Stimulated activated CD4-positive, alpha-beta T cell treated with anti-CD3 and anti-CD28 coated beads, Interleukin-4, amount 100 ng/mL, for 4 hours (primary cell): ENCODE measurements at regions not wholly inside any gene's neighbourhood (a gene's known extent, or its start where the extent isn't known, plus 50 kb on each side); places are given as distances from the start of the nearest gene placed in this dataset.

Source experiments
- DNase-seq, 2 experiments: peaks; one replicate each; pipeline ENCODE4 v3.0.0-alpha.2; 2020

DNA sequence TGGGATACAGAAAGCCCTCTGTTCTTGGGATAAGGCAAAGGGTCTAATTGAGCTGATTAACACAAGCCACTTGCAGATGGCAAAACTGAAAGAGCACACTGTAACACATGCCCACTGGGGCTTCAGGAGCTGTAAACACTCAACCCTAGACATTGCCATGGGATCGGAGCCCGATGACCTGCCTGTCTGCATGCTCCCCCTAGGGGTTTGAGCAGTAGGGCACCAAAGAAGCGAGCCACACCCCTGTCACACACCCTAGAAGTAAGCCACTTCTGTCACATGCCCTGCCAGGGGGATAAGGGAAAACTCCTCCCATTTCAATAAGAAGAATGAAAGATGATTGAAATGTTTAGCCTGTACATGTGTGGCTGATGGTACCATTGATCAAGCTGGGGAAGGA, 81.3 kb upstream of the IRX6 start:
- no peak for DNase-seq

- no peak for DNase-seq
Measured at GRCh38 chr16:55248058-55248457, 75.9 kb upstream of the IRX6 start.

DNA sequence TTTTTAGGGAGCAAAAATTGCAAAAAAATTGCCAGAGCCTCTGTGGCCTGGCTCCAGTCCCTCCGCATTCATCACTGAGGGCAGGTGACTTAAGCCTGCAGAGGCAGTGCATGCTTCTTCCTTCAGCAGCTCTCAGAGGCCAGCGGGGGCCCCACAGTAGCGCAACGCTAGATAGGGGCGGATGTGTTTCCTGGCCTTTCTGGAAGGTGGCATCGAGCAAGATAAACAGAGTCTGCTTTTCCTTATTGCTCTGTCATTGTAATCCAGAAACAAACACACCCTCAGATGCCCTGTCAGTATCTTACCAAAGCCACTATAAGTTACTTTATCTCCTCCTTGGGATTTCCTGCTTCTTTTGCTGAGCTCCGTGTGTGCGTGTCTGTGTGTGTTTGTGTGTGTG, 75.5 kb upstream of the IRX6 start:
- no peak for DNase-seq

DNA sequence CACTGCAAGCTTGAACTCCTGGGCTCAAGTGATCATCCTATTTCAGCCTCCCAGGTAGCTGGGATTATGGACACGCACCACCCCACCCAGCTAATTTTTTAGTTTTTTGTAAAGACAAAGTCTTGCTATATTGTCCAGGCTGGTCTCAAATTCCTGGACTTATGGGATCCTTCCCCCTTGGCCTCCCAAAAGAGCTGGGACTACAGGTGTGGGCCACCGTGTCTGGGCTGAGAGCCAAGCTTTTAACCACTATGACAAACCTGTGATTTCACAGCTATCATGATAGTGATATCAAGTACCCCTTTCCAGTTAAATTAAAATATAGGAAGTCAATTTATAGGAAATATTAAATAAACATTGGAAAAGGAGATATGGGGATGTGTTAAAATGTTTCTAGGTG, 74.6 kb upstream of the IRX6 start:
- DNase-seq: no peak

- DNase-seq: no peak
Measured at GRCh38 chr16:55249936-55250335, 74.1 kb upstream of the IRX6 start.

- no peak for DNase-seq
Measured at GRCh38 chr16:55250701-55251100, 73.3 kb upstream of the IRX6 start.

DNA sequence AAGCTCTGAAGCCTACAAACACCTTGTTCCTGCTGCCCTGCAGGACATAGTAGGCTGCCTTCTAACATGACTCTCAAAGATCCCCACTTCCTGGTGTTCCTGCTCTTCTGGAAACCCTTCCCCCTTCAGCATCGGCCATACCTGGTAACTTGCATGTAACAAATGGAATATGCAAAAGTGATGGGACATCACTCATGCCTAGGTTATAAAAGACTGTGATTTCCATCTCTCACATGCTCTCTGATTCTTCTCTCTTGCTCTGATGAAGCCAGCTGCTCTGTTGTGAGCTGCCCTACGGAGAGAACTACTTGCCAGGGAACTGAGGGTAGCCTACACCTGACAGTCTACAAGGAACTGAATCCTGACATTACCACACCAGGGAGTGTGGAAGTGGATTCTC, 72.9 kb upstream of the IRX6 start:
- no peak for DNase-seq

- no peak for DNase-seq
Measured at GRCh38 chr16:55252577-55252976, 71.4 kb upstream of the IRX6 start.

GRCh38 chr16:55253987-55254386, 70.0 kb upstream of the IRX6 start:
- no peak for DNase-seq

- no peak for DNase-seq
Measured at GRCh38 chr16:55255733-55256282, 68.2 kb upstream of the IRX6 start.

GRCh38 chr16:55256412-55257016, 67.5 kb upstream of the IRX6 start:
- DNase-seq: no peak

- peak in 1 of 2 experiments; percentile 28 for DNase-seq
Measured at GRCh38 chr16:55257966-55258613, 65.9 kb upstream of the IRX6 start.

GRCh38 chr16:55261301-55261700, 62.7 kb upstream of the IRX6 start:
- DNase-seq: no peak

DNA sequence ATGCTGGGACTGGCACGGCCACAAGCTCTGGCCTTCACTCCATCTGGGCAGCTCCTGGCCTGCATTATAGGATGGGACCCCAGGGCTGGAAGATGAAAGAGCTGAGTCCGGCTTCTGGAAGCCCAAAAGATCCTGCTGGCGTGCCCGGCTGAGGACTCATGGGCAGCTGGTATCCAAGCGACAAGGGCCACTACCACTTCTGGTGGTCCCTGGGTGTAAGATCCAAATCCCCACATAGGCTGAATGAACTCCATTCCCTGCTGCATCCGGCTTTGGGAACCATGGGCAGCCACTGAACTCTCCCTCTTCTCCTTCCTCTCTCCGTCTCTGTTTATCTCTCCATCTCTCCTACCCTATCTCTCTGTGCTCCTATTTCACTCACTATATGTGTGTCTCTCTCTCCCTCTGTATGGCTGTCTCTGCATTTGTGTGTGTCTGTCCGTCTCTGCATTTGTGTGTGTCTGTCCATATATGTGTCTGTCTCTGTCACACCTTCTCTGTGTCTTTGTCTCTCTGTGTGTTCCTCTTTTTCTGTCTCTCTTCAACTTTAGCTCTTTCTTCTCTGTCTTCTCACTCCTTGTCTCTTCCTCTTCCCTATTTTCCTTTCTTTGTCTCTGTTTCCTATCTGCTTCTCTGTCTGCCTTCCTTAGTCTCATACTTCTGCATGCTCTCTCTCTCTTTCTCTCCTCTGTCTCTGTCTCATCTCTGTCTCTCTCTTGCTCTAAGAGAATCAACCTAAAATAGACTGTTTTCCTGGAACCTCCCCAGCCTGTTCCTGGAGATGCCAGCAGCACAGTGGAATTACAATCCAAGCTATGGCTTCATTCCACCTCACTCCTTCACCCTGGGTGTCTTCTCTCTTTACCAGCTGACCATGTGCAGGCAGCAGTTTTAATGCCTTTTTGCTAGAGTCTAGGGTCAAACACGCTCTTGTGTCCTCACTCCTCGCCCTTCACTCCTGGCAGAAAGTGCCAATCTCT, 60.4 kb upstream of the IRX6 start:
- no peak for DNase-seq

GRCh38 chr16:55264949-55265348, 59.1 kb upstream of the IRX6 start:
- DNase-seq: no peak

DNA sequence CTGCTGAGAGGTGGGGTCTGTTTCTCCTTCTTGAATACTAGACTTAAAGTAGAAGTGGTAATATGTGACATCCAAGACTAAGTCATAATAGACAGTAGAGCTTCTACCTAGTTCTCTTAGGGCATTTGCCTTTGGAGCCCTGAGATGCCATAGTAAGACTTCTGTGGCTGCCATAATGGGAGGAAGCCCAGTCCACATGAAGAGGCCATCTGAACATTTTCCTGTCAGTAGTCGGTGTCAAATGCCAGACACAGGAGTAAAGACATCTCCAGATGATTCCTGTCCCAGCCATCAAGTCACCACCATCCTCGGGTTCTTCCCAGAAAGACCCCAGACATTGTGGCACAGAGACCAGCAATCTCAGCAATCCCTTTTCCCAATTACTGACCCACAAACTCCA, 58.1 kb upstream of the IRX6 start:
- no peak for DNase-seq

GRCh38 chr16:55271945-55272513, 52.0 kb upstream of the IRX6 start:
- no peak for DNase-seq

- no peak for DNase-seq
Measured at GRCh38 chr16:55272744-55273143, 51.3 kb upstream of the IRX6 start.

DNA sequence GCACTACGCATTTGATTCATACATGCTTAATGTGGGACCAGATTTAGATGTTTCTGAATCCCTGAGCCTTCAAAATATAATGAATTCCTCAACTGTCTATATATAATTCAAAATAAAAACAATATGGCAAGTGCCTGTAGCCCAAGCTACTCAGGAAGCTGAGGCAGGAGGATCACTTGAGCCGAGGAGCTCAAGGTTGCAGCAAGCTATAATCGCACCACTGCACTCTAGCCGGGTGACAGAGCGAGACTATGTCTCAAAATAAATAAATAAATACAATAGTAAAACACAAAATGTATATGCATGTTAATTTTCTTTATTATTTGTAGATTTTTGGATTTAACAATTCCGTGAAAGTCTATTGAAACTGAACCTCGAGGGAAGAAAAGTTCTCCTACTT, 50.6 kb upstream of the IRX6 start:
- no peak for DNase-seq

DNA sequence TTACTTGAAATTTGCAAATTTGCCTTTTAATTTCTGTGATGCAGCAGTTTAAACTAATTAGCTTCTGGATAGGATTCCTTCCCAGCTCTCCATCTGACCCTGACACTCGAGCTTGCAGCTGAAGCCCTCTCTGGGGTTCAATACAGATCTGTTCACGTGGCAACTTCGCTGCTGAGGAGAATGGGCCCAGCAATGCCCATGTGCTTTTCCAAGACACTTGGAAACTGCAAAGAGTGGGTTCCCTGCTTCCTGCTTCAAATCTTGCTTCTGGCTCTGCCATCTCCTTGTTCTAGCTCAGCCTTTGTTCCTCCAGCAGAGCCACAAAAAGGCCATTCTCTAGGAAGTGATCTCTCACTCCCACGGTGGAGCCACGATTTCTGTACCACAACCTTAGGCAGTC, 50.0 kb upstream of the IRX6 start:
- no peak for DNase-seq
